Neural cell (in vitro differentiated cells): ENCODE measurements at regions not wholly inside any gene's neighbourhood (a gene's known extent, or its start where the extent isn't known, plus 50 kb on each side); places are given as distances from the start of the nearest gene placed in this dataset.

Experiments used
- H2AFZ ChIP-seq: fragments of 200-600, 300-800 bp; sonication (generic), shearing (Covaris generic); 2 replicates; pipeline ENCODE4 v1.6.0; 2014; ENCODE audit warnings: low read depth, mild to moderate bottlenecking, antibody characterized with exemption, low read length, moderate library complexity
- H3F3A ChIP-seq: fragments of 200-600 bp; shearing (Covaris generic); 2 replicates; pipeline ENCODE4 v1.6.1; 2016; ENCODE audit warnings: mild to moderate bottlenecking, moderate library complexity, mixed read lengths, antibody characterized with exemption, low read length; ENCODE audit not compliant: insufficient read depth, poor library complexity, severe bottlenecking
- H3K27ac ChIP-seq: fragments of 200-600, 300-800 bp; sonication (generic), shearing (Covaris generic); 2 replicates; pipeline ENCODE4 v1.5.1; 2014; ENCODE audit warnings: mild to moderate bottlenecking, low read length, moderate library complexity
- H3K27me3 ChIP-seq: fragments of 300-800, 200-600 bp; sonication (generic), shearing (Covaris generic); 2 replicates; pipeline ENCODE4 v1.6.0; 2014; ENCODE audit warnings: mild to moderate bottlenecking, low read depth, low read length, moderate library complexity; ENCODE audit not compliant: insufficient read depth
- H3K36me3 ChIP-seq: fragments of 300-800, 200-600 bp; sonication (generic), shearing (Covaris generic); 2 replicates; pipeline ENCODE4 v1.5.1; 2014; ENCODE audit warnings: mild to moderate bottlenecking, antibody characterized with exemption, low read length, moderate library complexity; ENCODE audit not compliant: insufficient read depth
- H3K4me2 ChIP-seq: fragments of 300-800, 200-600 bp; sonication (generic), shearing (Covaris generic); 2 replicates; pipeline ENCODE4 v1.6.0; 2014; ENCODE audit warnings: mild to moderate bottlenecking, low read length
- H3K4me3 ChIP-seq: fragments of 300-800, 200-600 bp; sonication (generic), shearing (Covaris generic); 2 replicates; pipeline ENCODE4 v1.5.1; 2014; ENCODE audit warnings: mild to moderate bottlenecking, low read length, moderate library complexity
- H3K79me2 ChIP-seq: fragments of 200-600 bp; shearing (Covaris generic); replicated peaks from 2 replicates; pipeline ENCODE4 v1.6.0; 2014; ENCODE audit warnings: mild to moderate bottlenecking, low read length, moderate library complexity; ENCODE audit not compliant: insufficient read depth
- H3K9ac ChIP-seq: fragments of 300-800, 200-600 bp; sonication (generic), shearing (Covaris generic); 2 replicates; pipeline ENCODE4 v1.6.1; 2016; ENCODE audit warnings: mild to moderate bottlenecking, low read length, mixed read lengths
- H3K9me2 ChIP-seq: fragments of 200-600 bp; shearing (Covaris generic); 2 replicates; pipeline ENCODE4 v1.6.1; 2016; ENCODE audit warnings: mild to moderate bottlenecking, low read length, mixed read lengths; ENCODE audit not compliant: insufficient read depth
- H3K9me3 ChIP-seq: fragments of 200-600, 300-800 bp; sonication (generic), shearing (Covaris generic); 2 replicates; pipeline ENCODE4 v1.6.1; 2016; ENCODE audit warnings: mild to moderate bottlenecking, mixed run types, low read length, moderate library complexity, mixed read lengths
- H4K20me1 ChIP-seq: fragments of 200-600 bp; shearing (Covaris generic); 2 replicates; pipeline ENCODE4 v1.6.1; 2016; ENCODE audit warnings: mild to moderate bottlenecking, mixed run types; ENCODE audit not compliant: insufficient read depth
- EP300 ChIP-seq: fragments of 450-650 bp; conservative IDR thresholded peaks from 2 replicates; pipeline ENCODE4 v1.6.1; 2014; ENCODE audit warnings: antibody characterized with exemption, mild to moderate bottlenecking, moderate library complexity; ENCODE audit not compliant: poor library complexity, severe bottlenecking
- EZH2 ChIP-seq: fragments of 200-600, 300-800 bp; shearing (Covaris generic), sonication (generic); IDR thresholded peaks from 2 replicates; pipeline ENCODE4 v1.6.1; 2014; ENCODE audit warnings: antibody characterized with exemption, low read length, borderline replicate concordance, mild to moderate bottlenecking; ENCODE audit not compliant: insufficient read depth, poor library complexity, severe bottlenecking
- MXI1 ChIP-seq: fragments of 450-650 bp; conservative IDR thresholded peaks from 2 replicates; pipeline ENCODE4 v1.6.1; 2014; ENCODE audit warnings: antibody characterized with exemption, mild to moderate bottlenecking; ENCODE audit not compliant: poor library complexity, severe bottlenecking
- POLR2AphosphoS5 ChIP-seq: IDR thresholded peaks from 2 replicates; pipeline ENCODE4 v1.6.1; 2012
- RAD21 ChIP-seq: fragments of 450-650 bp; conservative IDR thresholded peaks from 2 replicates; pipeline ENCODE4 v1.6.1; 2014; ENCODE audit warnings: antibody characterized with exemption, mild to moderate bottlenecking, moderate library complexity
- SMC3 ChIP-seq: fragments of 450-650 bp; conservative IDR thresholded peaks from 2 replicates; pipeline ENCODE4 v1.6.1; 2014; ENCODE audit warnings: antibody characterized with exemption, mild to moderate bottlenecking, moderate library complexity; ENCODE audit not compliant: poor library complexity
- TAF1 ChIP-seq: IDR thresholded peaks from 2 replicates; pipeline ENCODE4 v1.6.1; 2012; ENCODE audit warnings: low read depth
- TF ChIP-seq, protein P1 (sequence below): IDR thresholded peaks from 2 replicates; pipeline ENCODE4 v1.6.1; 2012; ENCODE audit warnings: borderline replicate concordance
- TF ChIP-seq, protein P2 (sequence below): fragments of 450-650 bp; IDR thresholded peaks from 2 replicates; pipeline ENCODE4 v1.5.1; 2014; ENCODE audit warnings: antibody characterized with exemption, mild to moderate bottlenecking, moderate library complexity; ENCODE audit not compliant: poor library complexity, severe bottlenecking

DNA sequence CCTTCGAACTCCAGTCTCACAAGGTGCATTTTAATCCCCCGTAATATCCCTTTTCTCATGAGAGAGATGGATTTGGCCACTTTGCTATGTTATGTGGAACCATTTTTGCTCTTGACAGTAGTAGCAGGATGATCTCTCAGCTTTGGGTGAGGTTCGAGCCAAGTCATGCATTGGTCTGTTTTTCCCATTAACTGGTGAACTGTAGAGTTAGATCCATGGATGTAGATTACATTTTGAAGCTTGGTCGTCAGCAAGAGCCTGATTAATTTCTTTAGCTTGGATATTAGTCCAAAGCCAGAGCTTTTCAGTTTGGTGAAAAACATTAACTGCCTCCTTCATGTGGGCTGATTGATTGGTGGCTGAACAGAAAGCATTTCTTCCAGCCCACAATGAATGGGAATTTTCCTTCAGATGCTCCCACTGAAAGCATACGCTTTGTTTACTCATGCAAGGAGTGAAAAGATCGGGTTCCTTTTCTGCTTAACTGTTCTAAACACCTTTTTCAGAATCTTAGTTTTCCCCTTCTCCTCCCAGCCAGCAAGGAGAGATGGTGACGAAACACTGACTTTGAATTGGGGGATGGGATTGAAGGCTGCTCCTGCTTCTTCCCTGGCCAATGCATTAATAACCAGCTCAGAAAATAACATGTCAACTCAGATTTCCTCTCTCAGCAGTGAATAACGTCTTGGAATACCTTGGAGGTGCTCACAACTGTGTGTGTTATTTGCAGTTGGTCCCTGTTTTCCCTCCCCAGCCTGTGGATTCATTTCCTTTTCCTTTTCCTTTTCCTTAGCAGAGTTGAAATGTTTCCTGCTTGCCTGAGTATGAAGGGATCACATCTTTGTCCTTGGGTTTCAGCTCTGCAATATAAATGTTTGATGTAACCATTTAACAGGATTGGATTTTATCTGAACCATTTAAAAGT is 351.8 kb upstream of the FZD8 start:
- no peak overlapping the region for H3K4me2 ChIP-seq
- H3K4me3 ChIP-seq: no peak overlapping the region
- H4K20me1 ChIP-seq: no peaks in the 10 kb centered on the region
- H3K9me3 ChIP-seq: no peaks in the 10 kb centered on the region
- no peaks in the 10 kb centered on the region for H3K79me2 ChIP-seq
- H2AFZ ChIP-seq: no peak overlapping the region
- no peak overlapping the region for H3K27ac ChIP-seq
- no peaks in the 10 kb centered on the region for H3K27me3 ChIP-seq
- TF ChIP-seq TAF1: no peak
- TF ChIP-seq, protein P1, sequence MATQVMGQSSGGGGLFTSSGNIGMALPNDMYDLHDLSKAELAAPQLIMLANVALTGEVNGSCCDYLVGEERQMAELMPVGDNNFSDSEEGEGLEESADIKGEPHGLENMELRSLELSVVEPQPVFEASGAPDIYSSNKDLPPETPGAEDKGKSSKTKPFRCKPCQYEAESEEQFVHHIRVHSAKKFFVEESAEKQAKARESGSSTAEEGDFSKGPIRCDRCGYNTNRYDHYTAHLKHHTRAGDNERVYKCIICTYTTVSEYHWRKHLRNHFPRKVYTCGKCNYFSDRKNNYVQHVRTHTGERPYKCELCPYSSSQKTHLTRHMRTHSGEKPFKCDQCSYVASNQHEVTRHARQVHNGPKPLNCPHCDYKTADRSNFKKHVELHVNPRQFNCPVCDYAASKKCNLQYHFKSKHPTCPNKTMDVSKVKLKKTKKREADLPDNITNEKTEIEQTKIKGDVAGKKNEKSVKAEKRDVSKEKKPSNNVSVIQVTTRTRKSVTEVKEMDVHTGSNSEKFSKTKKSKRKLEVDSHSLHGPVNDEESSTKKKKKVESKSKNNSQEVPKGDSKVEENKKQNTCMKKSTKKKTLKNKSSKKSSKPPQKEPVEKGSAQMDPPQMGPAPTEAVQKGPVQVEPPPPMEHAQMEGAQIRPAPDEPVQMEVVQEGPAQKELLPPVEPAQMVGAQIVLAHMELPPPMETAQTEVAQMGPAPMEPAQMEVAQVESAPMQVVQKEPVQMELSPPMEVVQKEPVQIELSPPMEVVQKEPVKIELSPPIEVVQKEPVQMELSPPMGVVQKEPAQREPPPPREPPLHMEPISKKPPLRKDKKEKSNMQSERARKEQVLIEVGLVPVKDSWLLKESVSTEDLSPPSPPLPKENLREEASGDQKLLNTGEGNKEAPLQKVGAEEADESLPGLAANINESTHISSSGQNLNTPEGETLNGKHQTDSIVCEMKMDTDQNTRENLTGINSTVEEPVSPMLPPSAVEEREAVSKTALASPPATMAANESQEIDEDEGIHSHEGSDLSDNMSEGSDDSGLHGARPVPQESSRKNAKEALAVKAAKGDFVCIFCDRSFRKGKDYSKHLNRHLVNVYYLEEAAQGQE: peak; percentile 71
- TF ChIP-seq, protein P2, sequence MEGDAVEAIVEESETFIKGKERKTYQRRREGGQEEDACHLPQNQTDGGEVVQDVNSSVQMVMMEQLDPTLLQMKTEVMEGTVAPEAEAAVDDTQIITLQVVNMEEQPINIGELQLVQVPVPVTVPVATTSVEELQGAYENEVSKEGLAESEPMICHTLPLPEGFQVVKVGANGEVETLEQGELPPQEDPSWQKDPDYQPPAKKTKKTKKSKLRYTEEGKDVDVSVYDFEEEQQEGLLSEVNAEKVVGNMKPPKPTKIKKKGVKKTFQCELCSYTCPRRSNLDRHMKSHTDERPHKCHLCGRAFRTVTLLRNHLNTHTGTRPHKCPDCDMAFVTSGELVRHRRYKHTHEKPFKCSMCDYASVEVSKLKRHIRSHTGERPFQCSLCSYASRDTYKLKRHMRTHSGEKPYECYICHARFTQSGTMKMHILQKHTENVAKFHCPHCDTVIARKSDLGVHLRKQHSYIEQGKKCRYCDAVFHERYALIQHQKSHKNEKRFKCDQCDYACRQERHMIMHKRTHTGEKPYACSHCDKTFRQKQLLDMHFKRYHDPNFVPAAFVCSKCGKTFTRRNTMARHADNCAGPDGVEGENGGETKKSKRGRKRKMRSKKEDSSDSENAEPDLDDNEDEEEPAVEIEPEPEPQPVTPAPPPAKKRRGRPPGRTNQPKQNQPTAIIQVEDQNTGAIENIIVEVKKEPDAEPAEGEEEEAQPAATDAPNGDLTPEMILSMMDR: no peak
- H3K9me2 ChIP-seq: no peaks in the 10 kb centered on the region
- H3F3A ChIP-seq: no peaks in the 10 kb centered on the region
- H3K9ac ChIP-seq: no peak overlapping the region
- no peaks in the 10 kb centered on the region for H3K36me3 ChIP-seq

DNA sequence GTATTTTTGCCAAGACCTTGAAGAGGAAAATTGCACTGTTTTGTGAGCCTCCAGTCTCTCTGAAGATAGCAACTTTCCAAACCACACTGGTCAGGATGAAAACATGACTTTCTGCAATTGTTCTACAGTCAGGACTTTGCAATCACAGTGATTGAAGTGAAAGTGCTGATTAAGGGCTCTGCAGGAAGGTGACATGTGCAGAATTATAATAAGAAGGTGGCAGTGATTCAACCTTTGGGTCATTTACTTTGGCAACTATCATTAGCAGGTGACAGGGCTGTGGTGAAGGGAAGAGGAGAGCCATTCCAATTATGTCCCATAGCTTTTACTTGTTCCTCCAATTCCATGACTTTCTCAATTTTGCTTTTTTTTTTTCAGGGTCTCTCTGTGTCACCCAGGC is 350.0 kb upstream of the FZD8 start:
- Histone ChIP-seq H3K9ac (no peak overlapping the region), H2AFZ (no peak overlapping the region), H3K79me2 (no peaks in the 10 kb centered on the region), H3K4me2 (no peak overlapping the region), H3K36me3 (no peaks in the 10 kb centered on the region), H3K9me3 (no peaks in the 10 kb centered on the region), H3K9me2 (no peaks in the 10 kb centered on the region), H3K27ac (no peak overlapping the region), H3K27me3 (no peaks in the 10 kb centered on the region), H3F3A (no peaks in the 10 kb centered on the region), H4K20me1 (no peaks in the 10 kb centered on the region), H3K4me3 (no peak overlapping the region)
- TF ChIP-seq EP300: no peak
- no peak for TF ChIP-seq EZH2
- TF ChIP-seq SMC3: no peak
- no peak for TF ChIP-seq TAF1
- TF ChIP-seq, protein P1: no peak
- no peak for TF ChIP-seq RAD21
- no peak for TF ChIP-seq MXI1
- TF ChIP-seq, protein P2: no peak
- TF ChIP-seq POLR2AphosphoS5: no peak
